SK-N-SH treated with all-trans-retinoic acid at 6 μM for 48 hours (cell line): ENCODE measurements at regions not wholly inside any gene's neighbourhood (a gene's known extent, or its start where the extent isn't known, plus 50 kb on each side); places are given as distances from the start of the nearest gene placed in this dataset.

Experiments used
- ATAC-seq: fragments of 200-7000 bp; cut with Tn5 transposase; 3 replicates; pipeline ENCODE4 v1.9.1; 2020; ENCODE audit warnings: mild to moderate bottlenecking, moderate library complexity
- ARNTL ChIP-seq: fragments of 450-650 bp; formaldehyde crosslinking; IDR thresholded peaks from 2 replicates; pipeline ENCODE4 v1.5.0; 2020; ENCODE audit warnings: low read depth, mild to moderate bottlenecking, moderate library complexity, borderline replicate concordance
- BACH2 ChIP-seq: fragments of 250-450 bp; sonication (Bioruptor Pico); IDR thresholded peaks from 2 replicates; pipeline ENCODE4 v1.9.0; 2021; ENCODE audit warnings: mild to moderate bottlenecking, borderline replicate concordance
- CSDC2 ChIP-seq: fragments of 250-450 bp; sonication (Bioruptor Pico); IDR thresholded peaks from 2 replicates; pipeline ENCODE4 v1.5.0; 2020; ENCODE audit warnings: mild to moderate bottlenecking, moderate library complexity
- ESRRG ChIP-seq: fragments of 250-450 bp; sonication (Bioruptor Pico); IDR thresholded peaks from 2 replicates; pipeline ENCODE4 v1.6.1; 2021; ENCODE audit warnings: mild to moderate bottlenecking
- GLIS3 ChIP-seq: fragments of 250-450 bp; sonication (Bioruptor Pico); IDR thresholded peaks from 2 replicates; pipeline ENCODE4 v1.5.0; 2020; ENCODE audit warnings: mild to moderate bottlenecking, moderate library complexity
- ISL1 ChIP-seq: fragments of 250-450 bp; sonication (Bioruptor Pico); IDR thresholded peaks from 2 replicates; pipeline ENCODE4 v2.1.2; 2022; ENCODE audit warnings: mild to moderate bottlenecking, moderate library complexity
- POU6F1 ChIP-seq: fragments of 250-450 bp; sonication (Bioruptor Pico); IDR thresholded peaks from 2 replicates; pipeline ENCODE4 v1.8.0; 2021; ENCODE audit warnings: low read depth, mild to moderate bottlenecking, moderate library complexity, borderline replicate concordance
- PPARA ChIP-seq: fragments of 250-450 bp; sonication (Bioruptor Pico); IDR thresholded peaks from 2 replicates; pipeline ENCODE4 v1.5.0; 2020; ENCODE audit warnings: mild to moderate bottlenecking, borderline replicate concordance
- RARB ChIP-seq: fragments of 250-450 bp; sonication (Bioruptor Pico); IDR thresholded peaks from 2 replicates; pipeline ENCODE4 v1.8.0; 2021; ENCODE audit warnings: mild to moderate bottlenecking, moderate library complexity
- SNAI2 ChIP-seq: fragments of 250-450 bp; sonication (Bioruptor Pico); IDR thresholded peaks from 2 replicates; pipeline ENCODE4 v1.5.0; 2020; ENCODE audit warnings: mild to moderate bottlenecking, moderate library complexity
- TCF4 ChIP-seq: fragments of 250-450 bp; sonication (Bioruptor Pico); IDR thresholded peaks from 2 replicates; pipeline ENCODE4 v1.8.0; 2021; ENCODE audit warnings: mild to moderate bottlenecking, moderate library complexity, borderline replicate concordance
- ZC3H10 ChIP-seq: fragments of 250-450 bp; sonication (Bioruptor Pico); IDR thresholded peaks from 2 replicates; pipeline ENCODE4 v1.5.1; 2021; ENCODE audit warnings: mild to moderate bottlenecking, moderate library complexity
- ZFP30 ChIP-seq: fragments of 450-650 bp; formaldehyde crosslinking; IDR thresholded peaks from 2 replicates; pipeline ENCODE4 v1.5.0; 2022; ENCODE audit warnings: mild to moderate bottlenecking, moderate library complexity
- ZNF565 ChIP-seq: fragments of 450-650 bp; formaldehyde crosslinking; conservative IDR thresholded peaks from 2 replicates; pipeline ENCODE4 v1.5.0; 2020; ENCODE audit warnings: low read depth, mild to moderate bottlenecking, moderate library complexity
- ZNF70 ChIP-seq: fragments of 450-650 bp; formaldehyde crosslinking; IDR thresholded peaks from 2 replicates; pipeline ENCODE4 v1.5.0; 2020; ENCODE audit warnings: mild to moderate bottlenecking, moderate library complexity
- ZNF8 ChIP-seq: fragments of 450-650 bp; formaldehyde crosslinking; IDR thresholded peaks from 2 replicates; pipeline ENCODE4 v1.5.0; 2020; ENCODE audit warnings: mild to moderate bottlenecking, moderate library complexity
- TF ChIP-seq, protein P1 (sequence below): fragments of 250-450 bp; sonication (Bioruptor Pico); IDR thresholded peaks from 2 replicates; pipeline ENCODE4 v1.8.0; 2020; ENCODE audit warnings: mild to moderate bottlenecking, moderate library complexity, borderline replicate concordance
- TF ChIP-seq, protein P2 (sequence below): fragments of 250-450 bp; sonication (Bioruptor Pico); IDR thresholded peaks from 2 replicates; pipeline ENCODE4 v1.5.1; 2021; ENCODE audit warnings: mild to moderate bottlenecking, moderate library complexity
- TF ChIP-seq, protein P3 (sequence below): fragments of 250-450 bp; sonication (Bioruptor Pico); IDR thresholded peaks from 2 replicates; pipeline ENCODE4 v1.5.0; 2020; ENCODE audit warnings: mild to moderate bottlenecking, moderate library complexity
- TF ChIP-seq, protein P4 (sequence below): fragments of 250-450 bp; sonication (Bioruptor Pico); IDR thresholded peaks from 2 replicates; pipeline ENCODE4 v1.5.1; 2020; ENCODE audit warnings: low read depth, mild to moderate bottlenecking, moderate library complexity

- no peak for ATAC-seq
- TF ChIP-seq ARNTL (CRISPR knock-in tag) (no peak), ZNF565 (CRISPR knock-in tag) (no peak), BACH2 (no peak)
- TF ChIP-seq, all 23 proteins: peak for 0
Observed at GRCh38 chr2:139828011-139828410, 1047.8 kb upstream of the NXPH2 start.

DNA sequence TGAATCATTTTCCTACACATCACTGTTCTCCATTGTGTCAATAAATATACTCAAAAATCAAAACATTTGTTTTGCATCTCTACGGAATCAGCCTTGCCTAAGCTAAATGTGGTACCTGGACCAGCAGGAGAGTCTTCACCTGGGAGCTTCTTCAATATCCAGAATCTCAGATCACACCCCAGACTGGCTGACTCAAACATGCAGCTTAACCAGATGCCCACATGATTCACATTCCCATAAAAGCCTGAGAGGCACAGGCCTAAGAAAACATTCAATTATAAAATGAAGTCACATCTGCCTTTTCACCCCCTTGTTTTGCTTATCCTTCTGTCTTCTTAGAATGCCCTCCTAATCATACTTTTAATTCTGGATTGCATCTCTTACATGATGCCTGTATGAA, 1045.5 kb upstream of the NXPH2 start:
- no peak for ATAC-seq
- peak; percentile 47; the same call in 1 of the 2 replicates for TF ChIP-seq ISL1 (CRISPR knock-in tag)
- no peak for TF ChIP-seq ZNF70
- no peak for TF ChIP-seq ZNF8
- TF ChIP-seq TCF4 (CRISPR knock-in tag) = peak; percentile 34; the same call in 1 of the 2 replicates
- TF ChIP-seq SNAI2 (CRISPR knock-in tag) = no peak
- no peak for TF ChIP-seq GLIS3

DNA sequence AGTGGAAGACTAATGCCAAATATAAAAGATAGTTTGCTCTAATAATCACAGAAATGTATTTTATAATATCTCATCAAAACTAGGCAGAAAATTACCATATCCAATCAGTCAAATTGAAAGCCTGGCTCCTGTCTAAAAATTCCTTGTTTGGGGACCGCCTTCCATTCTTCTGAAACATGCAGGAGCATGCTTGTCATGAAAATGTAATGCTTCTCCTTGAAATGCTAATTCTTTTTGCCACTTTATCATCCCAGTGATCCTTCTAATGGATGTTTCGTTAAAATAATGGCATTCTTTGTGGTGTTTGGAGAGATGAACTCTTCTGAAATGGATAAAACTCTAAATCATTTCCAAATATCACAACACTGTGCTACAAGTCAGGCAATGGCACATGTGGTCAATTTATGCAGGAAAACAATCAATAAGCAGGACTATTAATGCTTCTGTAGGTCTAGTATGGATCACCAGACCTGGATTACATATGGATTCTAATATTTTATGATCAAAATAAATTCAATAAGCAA, 1039.1 kb upstream of the NXPH2 start:
- ATAC-seq = no peak
- TF ChIP-seq TCF4 (CRISPR knock-in tag) (no peak), ESRRG (CRISPR knock-in tag) (no peak), ZNF8 (no peak), PPARA (CRISPR knock-in tag) (no peak), ZNF70 (no peak), BACH2 (no peak), ZC3H10 (no peak), RARB (CRISPR knock-in tag) (no peak), ZFP30 (no peak), POU6F1 (CRISPR knock-in tag) (no peak)
- TF ChIP-seq, protein P1, sequence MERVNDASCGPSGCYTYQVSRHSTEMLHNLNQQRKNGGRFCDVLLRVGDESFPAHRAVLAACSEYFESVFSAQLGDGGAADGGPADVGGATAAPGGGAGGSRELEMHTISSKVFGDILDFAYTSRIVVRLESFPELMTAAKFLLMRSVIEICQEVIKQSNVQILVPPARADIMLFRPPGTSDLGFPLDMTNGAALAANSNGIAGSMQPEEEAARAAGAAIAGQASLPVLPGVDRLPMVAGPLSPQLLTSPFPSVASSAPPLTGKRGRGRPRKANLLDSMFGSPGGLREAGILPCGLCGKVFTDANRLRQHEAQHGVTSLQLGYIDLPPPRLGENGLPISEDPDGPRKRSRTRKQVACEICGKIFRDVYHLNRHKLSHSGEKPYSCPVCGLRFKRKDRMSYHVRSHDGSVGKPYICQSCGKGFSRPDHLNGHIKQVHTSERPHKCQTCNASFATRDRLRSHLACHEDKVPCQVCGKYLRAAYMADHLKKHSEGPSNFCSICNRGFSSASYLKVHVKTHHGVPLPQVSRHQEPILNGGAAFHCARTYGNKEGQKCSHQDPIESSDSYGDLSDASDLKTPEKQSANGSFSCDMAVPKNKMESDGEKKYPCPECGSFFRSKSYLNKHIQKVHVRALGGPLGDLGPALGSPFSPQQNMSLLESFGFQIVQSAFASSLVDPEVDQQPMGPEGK = no peak
- TF ChIP-seq, protein P2, sequence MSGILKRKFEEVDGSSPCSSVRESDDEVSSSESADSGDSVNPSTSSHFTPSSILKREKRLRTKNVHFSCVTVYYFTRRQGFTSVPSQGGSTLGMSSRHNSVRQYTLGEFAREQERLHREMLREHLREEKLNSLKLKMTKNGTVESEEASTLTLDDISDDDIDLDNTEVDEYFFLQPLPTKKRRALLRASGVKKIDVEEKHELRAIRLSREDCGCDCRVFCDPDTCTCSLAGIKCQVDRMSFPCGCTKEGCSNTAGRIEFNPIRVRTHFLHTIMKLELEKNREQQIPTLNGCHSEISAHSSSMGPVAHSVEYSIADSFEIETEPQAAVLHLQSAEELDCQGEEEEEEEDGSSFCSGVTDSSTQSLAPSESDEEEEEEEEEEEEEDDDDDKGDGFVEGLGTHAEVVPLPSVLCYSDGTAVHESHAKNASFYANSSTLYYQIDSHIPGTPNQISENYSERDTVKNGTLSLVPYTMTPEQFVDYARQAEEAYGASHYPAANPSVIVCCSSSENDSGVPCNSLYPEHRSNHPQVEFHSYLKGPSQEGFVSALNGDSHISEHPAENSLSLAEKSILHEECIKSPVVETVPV (CRISPR knock-in tag) = no peak
- TF ChIP-seq, protein P3, sequence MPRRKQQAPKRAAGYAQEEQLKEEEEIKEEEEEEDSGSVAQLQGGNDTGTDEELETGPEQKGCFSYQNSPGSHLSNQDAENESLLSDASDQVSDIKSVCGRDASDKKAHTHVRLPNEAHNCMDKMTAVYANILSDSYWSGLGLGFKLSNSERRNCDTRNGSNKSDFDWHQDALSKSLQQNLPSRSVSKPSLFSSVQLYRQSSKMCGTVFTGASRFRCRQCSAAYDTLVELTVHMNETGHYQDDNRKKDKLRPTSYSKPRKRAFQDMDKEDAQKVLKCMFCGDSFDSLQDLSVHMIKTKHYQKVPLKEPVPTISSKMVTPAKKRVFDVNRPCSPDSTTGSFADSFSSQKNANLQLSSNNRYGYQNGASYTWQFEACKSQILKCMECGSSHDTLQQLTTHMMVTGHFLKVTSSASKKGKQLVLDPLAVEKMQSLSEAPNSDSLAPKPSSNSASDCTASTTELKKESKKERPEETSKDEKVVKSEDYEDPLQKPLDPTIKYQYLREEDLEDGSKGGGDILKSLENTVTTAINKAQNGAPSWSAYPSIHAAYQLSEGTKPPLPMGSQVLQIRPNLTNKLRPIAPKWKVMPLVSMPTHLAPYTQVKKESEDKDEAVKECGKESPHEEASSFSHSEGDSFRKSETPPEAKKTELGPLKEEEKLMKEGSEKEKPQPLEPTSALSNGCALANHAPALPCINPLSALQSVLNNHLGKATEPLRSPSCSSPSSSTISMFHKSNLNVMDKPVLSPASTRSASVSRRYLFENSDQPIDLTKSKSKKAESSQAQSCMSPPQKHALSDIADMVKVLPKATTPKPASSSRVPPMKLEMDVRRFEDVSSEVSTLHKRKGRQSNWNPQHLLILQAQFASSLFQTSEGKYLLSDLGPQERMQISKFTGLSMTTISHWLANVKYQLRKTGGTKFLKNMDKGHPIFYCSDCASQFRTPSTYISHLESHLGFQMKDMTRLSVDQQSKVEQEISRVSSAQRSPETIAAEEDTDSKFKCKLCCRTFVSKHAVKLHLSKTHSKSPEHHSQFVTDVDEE (CRISPR knock-in tag) = no peak
- TF ChIP-seq, protein P4, sequence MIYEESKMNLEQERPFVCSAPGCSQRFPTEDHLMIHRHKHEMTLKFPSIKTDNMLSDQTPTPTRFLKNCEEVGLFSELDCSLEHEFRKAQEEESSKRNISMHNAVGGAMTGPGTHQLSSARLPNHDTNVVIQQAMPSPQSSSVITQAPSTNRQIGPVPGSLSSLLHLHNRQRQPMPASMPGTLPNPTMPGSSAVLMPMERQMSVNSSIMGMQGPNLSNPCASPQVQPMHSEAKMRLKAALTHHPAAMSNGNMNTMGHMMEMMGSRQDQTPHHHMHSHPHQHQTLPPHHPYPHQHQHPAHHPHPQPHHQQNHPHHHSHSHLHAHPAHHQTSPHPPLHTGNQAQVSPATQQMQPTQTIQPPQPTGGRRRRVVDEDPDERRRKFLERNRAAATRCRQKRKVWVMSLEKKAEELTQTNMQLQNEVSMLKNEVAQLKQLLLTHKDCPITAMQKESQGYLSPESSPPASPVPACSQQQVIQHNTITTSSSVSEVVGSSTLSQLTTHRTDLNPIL (CRISPR knock-in tag) = no peak

GRCh38 chr2:139814458-139814857, 1034.3 kb upstream of the NXPH2 start:
- no peak for ATAC-seq
- TF ChIP-seq, protein P2 (CRISPR knock-in tag) = no peak
- TF ChIP-seq CSDC2 (CRISPR knock-in tag) (no peak), ZNF8 (peak; percentile 68), ISL1 (CRISPR knock-in tag) (peak; percentile 48), PPARA (CRISPR knock-in tag) (no peak)
